Right atrium auricular region (tissue), 2 donors: ENCODE measurements at regions not wholly inside any gene's neighbourhood (a gene's known extent, or its start where the extent isn't known, plus 50 kb on each side); places are given as distances from the start of the nearest gene placed in this dataset.

Experiments used
- DNase-seq: peaks from one replicate; pipeline ENCODE4 v3.0.0-alpha.2; 2019; ENCODE audit warnings: low spot score
- H3K27ac ChIP-seq, 2 donors: fragments of 200-600 bp; sonication (generic); 1 replicate in 1 of 2; 2 replicates in 1 of 2; pipeline ENCODE4 v1.5.1; 2016 to 2019
- H3K27me3 ChIP-seq, 2 donors: fragments of 200-600 bp; sonication (generic); one replicate each; pipeline versions ENCODE4 v1.5.1 to v1.6.0; 2017 to 2019
- H3K36me3 ChIP-seq: fragments of 200-600 bp; sonication (generic); one replicate; pipeline ENCODE4 v1.5.1; 2016
- H3K4me1 ChIP-seq, 2 donors: fragments of 200-600 bp; sonication (generic); one replicate each; pipeline versions ENCODE4 v1.5.1 to v1.6.0; 2017 to 2019
- H3K4me3 ChIP-seq, 2 donors: fragments of 200-600 bp; sonication (generic); 1 replicate in 1 of 2; 2 replicates in 1 of 2; pipeline ENCODE4 v1.5.1; 2017 to 2019; ENCODE audit warnings: mild to moderate bottlenecking in 1 of 2, moderate library complexity in 1 of 2
- H3K9me3 ChIP-seq, 2 donors: fragments of 200-600 bp; sonication (generic); one replicate each; pipeline ENCODE4 v1.5.1; 2019
- CTCF ChIP-seq, 2 donors: fragments of 200-600 bp; sonication (generic); IDR thresholded peaks; one replicate each; pipeline ENCODE4 v1.5.1; 2019; ENCODE audit warnings: antibody characterized with exemption in 2 of 2

- DNase-seq = no peak
- Histone ChIP-seq H3K4me1 (no peaks in the 10 kb centered on the region), H3K4me3 (no peak overlapping the region), H3K9me3 (peaks cover 0 to 7% of the 10 kb centered on the region in 2 donors), H3K27ac (no peak overlapping the region), H3K36me3 (no peaks in the 10 kb centered on the region), H3K27me3 (no peaks in the 10 kb centered on the region)
- no peak for TF ChIP-seq CTCF (IDR thresholded peaks at IDR 0.05)
Observed at GRCh38 chr15:100829457-100829856, 50.2 kb upstream of the ALDH1A3 start.
